HCEC 1CT (cell line): ENCODE measurements at regions not wholly inside any gene's neighbourhood (a gene's known extent, or its start where the extent isn't known, plus 50 kb on each side); places are given as distances from the start of the nearest gene placed in this dataset.
"Not testable (repeated sequence)": the region's sequence is repeated elsewhere in the genome, so short reads cannot be mapped to it uniquely, and the experiment has no call there.

Experiments
- DNase-seq: peaks from one replicate; pipeline ENCODE4 v3.0.0-alpha.2; 2017

DNA sequence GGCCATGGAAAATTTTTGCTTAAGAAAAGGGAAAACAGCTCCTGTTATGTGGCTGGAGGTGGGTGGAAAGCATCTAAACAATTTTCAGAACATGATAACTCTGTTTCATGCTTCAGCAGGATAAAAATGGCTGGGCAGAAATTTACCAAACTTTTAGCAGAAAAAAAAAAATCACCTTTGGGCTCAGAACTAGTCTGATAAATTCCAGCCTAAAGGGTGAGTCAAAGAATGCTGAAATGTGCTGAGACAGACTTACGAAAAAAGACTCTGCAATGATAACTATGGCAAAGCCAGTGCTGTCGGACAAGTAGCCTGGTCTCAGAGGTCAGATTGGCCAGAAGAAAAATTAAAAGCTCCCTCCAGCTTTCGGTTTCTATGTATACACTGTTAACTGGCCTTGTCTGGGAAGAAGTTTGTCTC, 123.6 kb downstream of the LRATD1 start:
- DNase-seq, result peak; percentile 68

DNA sequence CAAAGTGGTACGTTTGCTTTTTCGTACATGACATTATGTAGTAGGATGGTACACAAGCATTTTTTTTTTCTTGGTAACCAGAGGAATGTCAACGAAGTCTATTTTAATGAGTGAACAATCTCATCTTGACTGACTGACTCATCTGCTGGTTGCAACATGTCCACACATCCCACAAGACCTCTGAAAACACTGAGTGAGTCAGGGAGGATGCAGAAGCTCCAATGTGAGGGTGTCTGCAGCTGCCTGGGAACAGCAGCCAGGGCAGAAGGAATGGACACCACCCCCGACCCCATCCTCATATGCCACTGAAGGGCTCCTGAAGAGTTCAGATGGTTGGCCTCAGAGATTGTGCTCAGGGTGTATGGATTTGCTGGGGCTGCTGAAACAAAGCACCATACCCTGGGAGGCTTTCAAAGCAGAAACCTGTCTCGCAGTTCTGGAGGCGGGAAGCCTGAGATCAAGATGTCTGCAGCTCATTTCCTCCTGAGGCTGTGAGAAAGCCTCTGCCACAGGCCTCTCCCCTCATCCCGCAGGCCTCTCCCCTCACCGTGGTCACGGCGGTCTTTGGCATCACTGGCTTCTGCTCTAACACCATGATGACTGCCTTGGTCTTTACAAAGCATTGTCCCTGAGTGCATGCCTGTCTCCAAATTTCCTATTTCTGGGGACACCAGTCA, 124.6 kb downstream of the LRATD1 start:
- DNase-seq, result peak; percentile 95

DNA sequence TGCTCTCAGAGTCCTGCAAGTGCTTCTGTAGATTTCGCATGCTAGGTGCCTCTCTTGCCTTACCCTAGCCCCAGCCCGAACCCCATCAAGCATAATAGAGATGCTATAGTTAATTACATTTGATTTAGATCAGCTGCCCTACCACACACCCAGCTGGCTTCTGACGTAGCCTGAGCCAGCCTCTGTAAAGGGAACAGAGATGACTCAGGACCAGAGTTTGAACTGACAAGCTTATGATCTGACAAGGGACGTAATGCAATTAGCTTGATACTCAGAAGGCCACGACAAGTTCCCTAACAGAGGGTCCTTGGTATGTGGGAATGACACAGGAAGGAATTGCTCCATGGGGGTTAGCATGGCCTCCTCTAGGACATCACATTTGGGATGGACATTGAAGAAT, 126.6 kb downstream of the LRATD1 start:
- DNase-seq, result no peak

DNA sequence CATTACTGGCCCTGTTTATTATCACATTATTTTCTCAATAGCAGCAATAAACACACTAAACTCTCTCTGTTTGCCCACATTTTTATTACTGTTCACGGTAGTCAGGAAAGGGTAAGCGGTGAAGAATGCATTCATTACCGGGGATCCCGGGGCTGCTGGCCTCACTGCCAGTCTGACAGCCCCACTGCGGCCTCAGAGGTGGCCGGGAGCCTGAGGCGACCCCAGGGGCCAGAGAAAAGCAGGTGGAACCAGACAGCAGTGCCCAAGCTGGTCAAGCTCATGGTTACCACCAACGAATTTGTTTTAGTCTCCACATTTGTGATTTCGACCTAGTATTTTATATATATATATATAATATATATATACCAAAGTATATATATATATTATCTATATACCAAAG, 127.7 kb downstream of the LRATD1 start:
- DNase-seq, result no peak

DNA sequence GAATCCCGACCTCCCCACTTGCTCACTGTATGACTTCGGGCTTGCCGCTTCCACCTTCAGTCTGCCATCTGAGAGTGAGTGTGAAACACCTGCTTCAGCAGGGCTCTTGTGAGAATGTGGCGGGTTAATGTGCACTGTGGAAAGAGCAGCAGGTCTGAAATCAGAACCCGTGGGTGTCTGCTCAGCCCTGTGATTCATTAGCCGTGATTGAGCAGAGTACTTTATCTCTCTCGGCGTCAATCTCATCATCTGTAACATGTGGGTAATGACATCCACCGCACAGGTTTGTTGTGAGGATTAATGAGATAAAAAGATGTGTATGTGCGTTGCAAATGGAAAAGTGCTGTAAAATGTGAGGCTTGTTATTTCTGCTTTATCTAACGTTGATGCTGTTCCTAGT, 128.6 kb downstream of the LRATD1 start:
- DNase-seq, result no peak

DNA sequence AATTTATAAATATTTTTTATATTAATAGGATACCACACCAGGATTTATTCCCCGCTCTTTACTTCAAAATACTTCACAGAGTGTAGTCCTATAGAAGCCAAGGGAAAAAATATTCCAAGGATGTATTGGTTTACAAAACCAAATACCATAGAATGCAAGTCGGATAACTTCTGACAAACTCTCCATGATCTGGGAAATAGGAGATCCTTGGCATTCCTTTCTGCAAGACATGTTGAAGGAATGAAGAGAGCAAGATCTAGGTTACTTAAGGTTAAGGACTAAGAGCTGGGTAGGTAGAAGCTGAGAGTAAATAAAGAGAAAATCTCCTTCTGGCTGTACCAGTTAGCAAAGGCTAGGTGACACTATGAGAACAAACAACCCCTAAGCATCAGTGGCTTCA, 141.2 kb downstream of the LRATD1 start:
- peak; percentile 24 for DNase-seq

DNA sequence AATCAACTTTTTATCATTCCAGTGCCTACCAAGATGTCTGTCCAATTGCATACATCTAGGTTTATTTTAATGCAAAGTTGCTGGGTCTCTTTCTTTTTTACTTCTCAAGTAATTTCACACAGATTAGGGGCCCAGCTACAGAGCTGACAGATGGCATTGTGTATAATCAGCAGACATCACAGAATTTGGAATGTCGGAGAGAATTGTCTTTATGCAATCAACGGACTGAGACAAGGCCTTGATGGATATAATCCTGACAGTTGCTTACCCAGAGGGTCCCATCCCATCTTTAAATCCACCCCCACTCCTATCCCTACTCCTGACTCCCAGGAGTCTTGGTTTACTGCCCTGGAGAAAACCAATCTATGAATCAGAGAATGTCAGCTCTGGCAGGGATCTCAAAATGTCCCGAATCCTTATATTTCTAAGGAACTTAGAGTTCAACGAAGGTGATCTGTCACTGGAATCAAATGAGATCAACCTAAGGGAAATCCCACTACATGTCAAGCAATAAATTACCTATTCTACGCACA, 142.0 kb downstream of the LRATD1 start:
- DNase-seq, result no peak

DNA sequence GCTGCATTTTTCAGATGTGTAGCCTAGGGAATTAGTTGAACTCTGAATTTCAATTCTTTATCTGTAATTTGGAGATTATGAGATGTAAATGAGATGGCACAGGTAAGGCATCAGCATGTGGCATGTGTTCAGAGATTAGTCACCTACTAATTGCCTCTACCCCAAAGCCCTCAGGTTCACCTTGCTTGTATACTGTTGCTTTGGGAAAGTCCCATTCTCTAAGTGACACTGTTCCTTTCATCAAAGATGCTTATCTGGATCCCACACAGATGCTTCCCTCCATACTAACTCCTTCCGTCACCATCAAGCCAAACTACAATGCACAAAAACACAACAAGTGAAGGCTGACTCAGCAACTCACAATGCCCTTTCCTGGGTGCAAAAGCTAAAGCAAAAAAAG, 143.7 kb downstream of the LRATD1 start:
- no peak for DNase-seq

DNA sequence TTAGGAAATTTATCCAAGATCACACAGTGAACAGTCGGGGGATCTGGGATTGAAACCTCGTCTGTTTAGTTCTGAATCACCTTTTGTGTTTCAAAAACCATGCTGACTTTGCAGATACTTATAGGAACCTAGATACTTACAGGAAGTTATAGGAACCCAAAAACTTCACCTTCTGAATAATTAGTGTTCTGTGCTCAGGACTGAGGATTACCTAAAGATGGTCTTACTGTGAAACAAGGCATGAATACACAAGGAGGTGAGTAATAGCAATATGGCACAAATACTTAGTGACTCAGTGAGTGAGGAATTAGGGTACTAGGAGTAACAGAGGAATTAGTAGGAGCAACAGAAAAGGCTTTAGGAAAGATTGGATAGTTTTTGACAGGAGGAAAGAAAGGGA, 145.5 kb downstream of the LRATD1 start:
- peak; percentile 89 for DNase-seq

DNA sequence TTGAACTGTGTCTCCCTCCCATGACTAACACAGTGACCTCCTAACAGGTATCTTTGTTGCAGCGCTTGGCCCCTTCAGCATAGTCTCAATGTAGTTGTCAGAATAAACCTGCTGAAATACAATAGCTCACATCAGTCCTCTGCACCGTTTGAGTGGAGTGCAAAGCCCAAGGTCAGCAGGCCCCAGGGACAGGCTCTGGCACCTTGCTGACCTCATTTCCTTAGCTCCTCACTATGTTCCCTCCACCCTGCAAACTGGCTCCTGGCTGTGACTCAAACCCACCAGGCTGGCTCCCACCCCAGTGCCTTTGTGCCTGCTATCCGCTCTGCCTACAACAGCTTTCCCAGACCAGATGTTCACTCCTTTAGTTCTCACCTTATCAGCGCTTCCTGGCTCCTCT, 146.7 kb downstream of the LRATD1 start:
- DNase-seq, result no peak

DNA sequence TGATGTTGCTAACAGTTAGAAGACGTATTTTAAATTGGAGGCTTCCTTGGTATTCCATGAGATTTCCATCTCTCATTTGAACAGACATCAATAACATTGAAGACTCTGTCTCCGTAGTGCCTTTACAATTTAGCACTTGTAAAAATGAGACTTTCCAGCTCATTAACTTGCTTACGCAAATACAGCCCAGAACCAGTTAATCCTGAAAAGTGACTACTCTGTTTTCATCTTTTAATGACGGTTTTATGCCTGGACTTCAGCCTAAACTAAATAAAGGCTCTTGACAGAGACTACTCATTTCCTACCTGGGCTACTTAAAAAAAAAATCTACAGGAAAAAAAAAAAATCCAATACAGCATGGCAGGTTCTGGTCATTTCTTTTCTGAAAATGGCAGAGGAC, 148.6 kb downstream of the LRATD1 start:
- no peak for DNase-seq

DNA sequence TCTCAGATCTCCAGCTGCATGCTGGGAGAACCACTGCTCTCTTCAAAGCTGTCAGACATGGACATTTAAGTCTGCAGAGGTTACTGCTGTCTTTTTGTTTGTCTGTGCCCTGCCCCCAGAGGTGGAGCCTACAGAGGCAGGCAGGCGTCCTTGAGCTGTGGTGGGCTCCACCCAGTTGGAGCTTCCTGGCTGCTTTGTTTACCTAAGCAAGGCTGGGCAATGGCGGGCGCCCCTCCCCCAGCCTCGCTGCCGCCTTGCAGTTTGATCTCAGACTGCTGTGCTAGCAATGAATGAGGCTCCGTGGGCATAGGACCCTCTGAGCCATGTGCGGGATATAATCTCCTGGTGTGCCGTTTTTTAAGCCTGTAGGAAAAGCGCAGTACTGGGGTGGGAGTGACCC, 156.3 kb downstream of the LRATD1 start:
- not testable (repeated sequence) for DNase-seq

DNA sequence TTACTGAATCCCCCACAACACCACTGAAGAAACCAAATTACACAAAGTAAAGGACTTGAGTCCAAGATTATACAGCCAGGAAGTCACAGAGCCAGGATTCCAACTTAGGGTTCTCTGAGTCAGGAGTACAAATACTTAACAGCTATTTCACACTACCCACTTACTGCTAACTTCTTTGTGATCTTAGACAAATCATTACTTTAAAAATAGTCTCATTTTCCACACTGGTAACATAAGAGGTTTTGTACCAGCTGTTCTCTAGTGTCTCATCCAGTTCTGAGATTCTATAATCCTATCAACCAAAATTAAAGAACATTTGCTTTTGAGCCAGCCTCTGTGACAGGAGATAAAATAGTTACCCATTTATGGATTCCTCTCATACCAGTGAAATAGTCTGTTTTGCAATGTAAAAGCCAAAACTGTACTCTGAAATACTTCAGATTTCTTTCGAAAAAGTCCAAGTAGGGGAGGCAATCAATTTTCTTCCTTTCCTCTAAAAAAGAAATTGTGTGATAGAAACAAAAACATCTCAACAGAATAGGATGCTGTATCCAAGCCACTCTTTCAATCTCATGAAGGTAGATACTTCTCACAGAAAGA, 157.6 kb downstream of the LRATD1 start:
- DNase-seq, result peak; percentile 7

DNA sequence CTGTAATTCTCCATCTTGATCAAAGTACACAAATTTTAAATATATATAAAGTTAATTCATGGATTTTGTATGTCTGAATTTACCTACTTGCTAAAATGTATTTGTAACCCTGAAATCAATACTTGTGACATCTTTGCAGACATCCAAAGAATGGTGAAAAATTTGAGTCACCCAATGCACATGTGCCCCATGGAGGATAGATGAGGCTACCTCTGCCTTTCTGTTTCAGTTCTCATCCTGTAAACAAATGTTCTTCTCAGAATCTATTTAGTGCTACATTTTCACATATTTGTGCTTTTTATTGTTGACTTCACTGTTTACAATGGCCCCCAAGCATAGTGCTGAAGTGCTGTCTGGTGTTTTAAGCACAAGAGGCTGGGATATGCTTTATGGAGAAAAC, 171.5 kb downstream of the LRATD1 start:
- DNase-seq, result no peak

DNA sequence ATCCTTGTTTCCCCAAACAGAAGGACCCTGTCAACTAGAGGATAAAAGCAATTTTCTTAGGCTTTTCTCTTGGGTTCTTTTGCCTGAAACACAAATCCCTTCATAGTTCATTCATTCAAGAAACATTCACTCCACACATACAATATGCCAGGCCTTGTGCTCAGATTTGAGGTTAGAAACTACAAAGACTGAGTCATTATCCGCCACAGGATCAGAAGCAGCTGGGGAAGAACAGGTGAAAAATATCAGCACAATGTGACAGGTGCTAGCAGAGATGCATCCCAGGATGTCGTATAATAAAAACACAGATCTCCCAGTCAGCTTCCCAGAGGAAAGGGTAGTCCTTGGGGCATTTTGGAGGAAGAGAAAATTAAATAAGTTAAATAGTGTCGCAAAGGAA, 172.4 kb downstream of the LRATD1 start:
- peak; percentile 21 for DNase-seq

DNA sequence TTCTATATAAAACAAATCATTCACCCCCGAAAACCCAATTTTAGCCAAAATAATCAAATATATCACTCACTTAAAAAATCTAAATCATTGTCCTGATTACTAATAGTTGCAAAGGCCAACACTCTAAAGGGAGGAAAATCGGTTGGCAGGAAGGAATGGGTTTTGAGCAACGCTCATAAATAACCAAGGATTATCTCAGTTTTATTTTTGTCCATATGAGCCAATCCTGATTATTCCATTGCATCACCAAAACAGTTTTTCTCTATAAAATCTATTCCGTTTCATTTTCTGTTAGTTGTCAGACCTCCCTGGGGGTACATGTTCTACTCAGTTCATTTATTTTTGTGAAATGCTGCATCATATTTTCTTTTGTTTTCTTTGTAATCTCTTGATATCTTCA, 174.1 kb downstream of the LRATD1 start:
- DNase-seq, result peak; percentile 23

DNA sequence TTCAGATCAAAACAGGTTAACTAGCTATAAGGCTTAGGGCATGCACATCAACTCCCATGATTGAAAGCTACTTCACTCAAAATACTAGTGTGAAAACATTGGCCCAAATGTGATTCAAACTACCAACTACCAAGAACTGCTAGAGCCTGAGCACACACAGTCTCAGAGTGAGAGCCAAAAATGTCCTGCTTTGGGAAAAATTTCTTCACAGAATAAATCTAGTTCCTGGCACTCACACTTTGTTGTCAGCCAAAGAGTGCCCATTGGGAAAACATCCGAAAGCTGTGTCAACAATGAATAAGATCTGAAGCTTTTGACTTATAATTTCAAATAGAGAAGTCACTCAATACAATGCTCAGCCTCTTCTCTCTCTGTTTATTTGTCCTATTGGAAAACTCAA, 182.7 kb downstream of the LRATD1 start:
- DNase-seq, result no peak

DNA sequence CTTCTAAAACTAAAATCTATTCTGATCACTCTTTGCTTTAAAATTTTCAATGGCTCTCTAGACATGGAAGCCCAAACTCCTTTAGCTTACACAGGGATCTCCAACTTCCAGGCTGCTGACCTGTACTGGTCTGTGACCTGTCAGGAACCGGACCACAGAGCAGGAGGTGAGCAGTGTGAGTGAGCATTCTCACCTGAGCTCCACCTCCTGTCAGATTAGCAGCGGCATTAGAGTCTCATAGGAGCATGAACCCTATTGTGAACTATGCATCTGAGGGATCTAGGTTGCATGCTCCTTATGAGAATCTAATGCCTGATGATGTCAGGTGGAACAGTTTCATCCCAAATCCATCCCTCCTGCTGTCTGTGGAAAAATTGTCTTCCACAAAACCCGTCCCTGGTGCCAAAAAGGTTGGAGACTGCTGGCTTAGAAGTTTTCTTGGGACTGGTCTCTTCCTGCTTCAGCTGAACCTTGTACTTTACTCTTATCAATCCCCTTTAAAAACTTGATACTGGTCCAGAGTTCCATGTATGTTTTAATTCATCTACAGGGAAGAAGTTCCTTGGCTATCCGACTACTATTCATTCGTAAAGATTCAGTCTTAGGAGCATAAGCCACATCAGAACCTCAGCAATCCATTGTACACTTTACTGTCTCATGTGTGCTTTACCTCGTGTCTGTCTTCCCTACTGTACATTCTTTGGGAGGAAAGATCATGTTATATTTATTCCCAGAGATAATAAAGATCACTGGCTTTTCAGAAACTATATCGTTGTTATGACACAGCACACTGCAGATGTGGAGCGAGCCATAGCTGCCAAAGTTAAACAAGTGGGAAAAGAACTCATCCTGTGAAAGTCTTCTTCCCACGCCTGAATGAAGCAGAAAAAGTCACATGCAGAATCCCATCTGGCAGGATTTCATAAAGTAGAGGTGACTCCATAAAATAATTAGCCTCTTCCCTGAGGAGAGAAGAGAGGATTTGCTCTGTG, 183.8 kb downstream of the LRATD1 start:
- no peak for DNase-seq

DNA sequence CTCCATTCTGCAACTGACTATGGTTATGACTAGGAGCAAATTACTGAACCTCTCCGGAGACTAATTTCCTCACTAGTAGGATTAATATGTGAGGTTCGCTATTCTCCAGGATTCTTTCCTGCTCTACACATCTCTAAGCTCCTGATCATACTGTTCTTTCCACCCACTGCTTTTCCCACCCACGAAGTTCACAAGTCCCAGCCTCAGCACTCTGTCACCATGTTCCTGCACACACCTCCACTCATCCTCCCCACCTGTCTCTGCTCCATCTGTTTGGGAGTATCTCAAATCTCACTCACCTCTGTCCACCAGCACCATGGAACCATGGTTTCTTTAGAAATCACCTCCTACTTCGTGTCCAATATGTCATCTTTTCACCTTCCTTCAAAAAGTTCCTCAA, 185.3 kb downstream of the LRATD1 start:
- DNase-seq, result no peak

DNA sequence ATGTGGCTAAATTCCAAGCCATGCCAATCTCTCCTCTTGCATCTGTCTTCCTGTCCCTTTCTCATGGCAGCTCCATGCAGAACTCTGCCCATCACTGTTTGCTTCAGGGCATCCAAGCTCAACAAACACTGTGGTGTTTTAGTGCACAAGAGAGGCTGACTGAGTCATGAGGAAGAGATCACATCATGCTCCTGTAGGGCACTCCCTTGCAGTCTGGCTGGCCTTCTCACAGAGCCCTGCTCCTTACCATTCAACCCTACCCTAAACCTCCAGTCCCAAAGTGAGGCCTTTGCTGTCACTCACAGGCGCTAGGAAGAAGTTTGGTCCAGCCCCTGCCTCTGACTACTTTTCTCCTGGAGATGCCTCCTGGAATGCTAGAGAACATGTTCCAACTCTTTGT, 194.0 kb downstream of the LRATD1 start:
- DNase-seq, result peak; percentile 7

DNA sequence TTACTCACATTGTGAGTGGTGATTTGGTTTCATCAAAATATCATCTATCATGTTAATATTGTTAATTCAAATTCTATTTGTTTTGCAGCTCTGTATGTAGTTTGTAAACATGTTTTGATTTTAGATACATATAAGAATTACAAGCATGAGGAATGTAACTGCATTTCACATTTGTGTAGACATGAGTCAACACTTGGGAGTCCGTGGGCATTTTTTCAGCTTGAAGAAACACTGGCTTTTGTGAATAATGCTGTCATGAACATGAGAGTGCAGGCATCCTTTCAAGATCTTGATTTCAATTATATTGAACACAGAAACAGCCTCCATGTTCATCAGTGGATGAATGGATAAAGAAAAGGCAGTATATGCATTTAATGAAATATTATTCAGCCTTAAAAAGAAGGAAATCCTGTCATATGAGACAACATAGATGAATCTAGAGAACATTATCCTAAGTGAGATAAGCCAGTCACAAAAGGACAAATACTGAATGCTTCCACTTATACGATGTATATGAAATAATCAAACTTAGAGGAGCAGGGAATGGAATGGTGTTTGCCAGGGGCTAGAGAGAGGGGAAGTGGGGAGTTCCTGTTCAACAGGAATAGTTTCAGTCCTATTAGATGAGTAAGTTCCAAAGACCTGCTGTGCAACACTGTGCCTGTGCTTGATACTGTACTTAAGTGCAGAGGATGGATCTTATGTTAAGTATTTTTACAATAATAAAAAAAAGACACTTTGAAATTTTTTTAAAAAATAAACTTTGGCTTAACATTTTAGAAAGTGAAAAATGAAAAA, 194.9 kb downstream of the LRATD1 start:
- DNase-seq, result peak; percentile 44

DNA sequence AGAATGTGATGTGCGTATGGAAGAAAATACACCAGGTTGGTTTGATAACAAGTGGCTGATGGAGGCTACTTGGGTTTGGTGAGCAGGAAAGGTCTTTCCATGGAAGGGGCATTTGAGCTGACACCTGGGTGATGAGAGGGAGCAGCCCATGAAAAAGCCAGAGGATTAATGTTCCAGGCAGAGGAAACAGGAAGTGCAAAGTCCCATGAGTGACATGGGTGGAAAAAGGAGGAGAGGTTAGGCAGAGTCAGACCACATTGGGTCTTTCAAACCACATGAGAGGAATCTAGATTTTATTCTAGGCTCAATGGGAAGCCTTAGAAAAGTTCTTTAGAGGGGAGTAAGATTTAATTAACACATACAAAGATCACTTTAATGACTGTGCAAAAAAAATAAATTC, 195.7 kb downstream of the LRATD1 start:
- DNase-seq, result no peak

DNA sequence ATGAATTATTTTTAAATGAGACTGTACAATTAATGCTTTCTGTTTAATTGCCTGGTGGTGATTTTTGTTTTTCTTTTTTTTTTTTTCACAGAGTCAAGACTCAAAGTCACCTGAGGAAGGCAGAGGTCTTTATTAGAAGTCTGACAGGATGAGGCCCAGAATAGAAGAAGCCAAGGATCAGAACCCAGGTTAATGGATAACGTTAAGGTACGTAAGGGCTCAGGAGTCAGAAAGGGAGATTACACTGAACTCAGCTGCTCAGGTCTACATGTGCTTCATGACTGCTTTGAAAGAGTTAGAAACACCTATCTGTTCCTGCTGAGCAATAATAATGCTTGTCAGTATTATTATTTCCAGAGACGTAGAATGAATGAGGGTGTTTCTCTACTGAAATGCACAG, 196.5 kb downstream of the LRATD1 start:
- no peak for DNase-seq
